GM19372 (cell line): ENCODE measurements at regions not wholly inside any gene's neighbourhood (a gene's known extent, or its start where the extent isn't known, plus 50 kb on each side); places are given as distances from the start of the nearest gene placed in this dataset.

ENCODE experiments used
- ATAC-seq: cut with Tn5 transposase; IDR thresholded peaks from one replicate; pipeline ENCODE4 v1.9.1; 2021; ENCODE audit warnings: mild to moderate bottlenecking, low read depth, moderate library complexity; ENCODE audit not compliant: unreplicated experiment

DNA sequence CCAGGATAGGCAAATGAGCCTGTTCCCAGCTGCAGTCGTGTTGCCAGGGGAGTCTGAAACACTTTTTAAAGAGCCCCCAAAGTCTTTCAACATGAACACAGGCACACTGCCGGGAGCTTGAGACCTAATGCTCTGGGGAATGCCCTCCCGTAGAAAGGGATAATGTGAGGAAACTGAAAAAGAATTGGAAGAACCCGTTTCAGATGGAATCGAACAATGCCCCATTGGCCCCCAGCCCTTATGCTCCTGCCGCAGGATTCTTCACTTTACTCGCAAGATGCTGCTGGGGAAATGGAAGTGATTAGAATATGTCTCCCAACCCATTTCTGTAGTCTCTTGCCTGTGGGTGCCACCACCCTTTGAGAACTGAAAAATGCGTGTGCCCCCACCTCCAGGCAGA is 136.3 kb upstream of the GATA6 start:
- no peak for ATAC-seq

DNA sequence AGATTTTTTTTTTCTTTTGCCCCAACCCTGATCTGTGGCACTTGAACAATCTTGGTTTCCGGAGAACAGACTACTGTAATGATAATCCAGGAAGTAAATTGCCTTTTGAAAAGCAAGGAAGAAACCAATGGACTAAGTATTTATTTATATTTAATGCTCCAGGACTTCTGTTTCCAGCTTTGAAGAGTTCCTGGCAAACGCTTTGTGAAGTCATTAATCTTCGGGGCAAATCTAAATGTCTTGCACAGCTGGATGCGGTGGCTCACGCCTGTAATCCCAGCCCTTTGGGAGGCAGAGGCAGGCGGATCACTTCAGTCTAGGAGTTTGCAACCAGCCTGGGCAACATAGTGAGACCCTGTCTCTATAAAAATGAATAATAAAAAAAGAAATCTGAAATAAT is 135.1 kb upstream of the GATA6 start:
- no peak for ATAC-seq

DNA sequence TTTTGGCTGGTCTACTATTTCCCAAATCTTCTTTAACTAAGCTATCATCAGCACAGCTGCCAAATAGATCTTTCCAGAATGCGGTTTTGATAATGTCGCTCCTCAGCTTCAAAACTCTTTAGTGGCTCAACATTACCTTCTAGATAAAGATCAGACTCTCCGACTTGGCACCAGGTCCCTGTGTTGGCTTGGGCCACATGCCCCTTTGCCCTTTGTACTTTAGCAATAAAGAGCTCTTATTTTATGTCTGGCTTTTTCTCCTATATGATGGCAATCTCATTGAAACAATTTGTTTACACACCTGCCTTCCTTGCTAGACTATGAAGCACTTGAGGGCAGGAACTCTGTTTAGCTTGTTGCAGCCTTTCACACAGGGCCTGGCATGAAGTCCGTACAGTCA is 128.9 kb upstream of the GATA6 start:
- no peak for ATAC-seq

DNA sequence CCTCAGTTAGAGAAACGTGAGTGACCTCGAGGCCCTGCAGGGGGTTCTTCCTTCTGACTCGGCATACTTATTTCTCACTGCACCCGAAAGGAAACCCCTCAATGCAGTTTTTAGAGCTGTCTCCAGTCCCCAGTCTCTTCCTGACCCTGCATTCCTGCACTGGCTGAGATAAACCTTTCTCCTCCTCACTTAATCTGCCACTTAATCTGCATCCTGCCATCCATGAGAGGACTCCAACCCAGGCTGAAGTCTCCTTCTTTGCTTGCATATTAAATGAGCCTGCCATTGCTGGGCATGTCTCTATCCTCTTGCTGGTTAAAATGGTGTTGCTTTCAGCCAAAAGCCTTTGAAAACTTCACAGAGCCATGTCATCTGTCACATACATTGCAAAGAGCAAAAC is 125.6 kb upstream of the GATA6 start:
- ATAC-seq: no peak

DNA sequence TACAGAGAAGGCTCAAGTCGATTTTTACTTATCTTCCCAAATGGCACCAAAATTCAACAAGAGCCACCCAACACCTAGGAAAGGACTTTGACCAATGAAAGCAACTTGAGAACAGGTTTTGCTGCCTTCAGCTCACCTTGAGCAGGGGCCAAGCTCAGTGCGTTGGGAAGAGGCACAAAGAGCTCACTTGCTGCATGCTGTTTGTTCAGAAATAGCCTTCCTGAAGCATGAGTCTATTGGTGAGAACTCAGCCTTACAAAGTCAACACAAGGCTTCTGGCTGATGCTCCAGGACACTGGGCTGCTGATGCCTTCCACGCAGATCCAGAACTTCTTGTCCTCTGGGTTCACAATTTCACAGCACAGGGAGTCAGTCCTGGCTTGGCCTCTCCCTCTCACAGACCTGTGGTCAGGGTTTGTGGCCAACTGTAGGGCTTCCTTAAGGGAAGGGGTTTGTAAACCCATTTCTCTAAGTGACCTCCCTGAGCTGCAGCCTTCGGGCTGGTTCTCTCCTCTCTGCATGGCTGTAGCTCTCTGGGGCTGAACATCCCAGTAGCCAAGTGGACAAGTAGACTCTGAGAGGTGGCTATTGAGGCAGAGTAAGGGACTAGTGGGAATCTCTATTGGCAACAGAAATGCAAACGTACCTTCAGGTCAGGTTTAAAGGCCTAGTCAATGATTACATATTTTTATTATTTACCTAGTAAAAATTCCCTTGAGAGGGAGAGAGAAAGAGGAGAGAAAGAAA is 124.7 kb upstream of the GATA6 start:
- no peak for ATAC-seq

DNA sequence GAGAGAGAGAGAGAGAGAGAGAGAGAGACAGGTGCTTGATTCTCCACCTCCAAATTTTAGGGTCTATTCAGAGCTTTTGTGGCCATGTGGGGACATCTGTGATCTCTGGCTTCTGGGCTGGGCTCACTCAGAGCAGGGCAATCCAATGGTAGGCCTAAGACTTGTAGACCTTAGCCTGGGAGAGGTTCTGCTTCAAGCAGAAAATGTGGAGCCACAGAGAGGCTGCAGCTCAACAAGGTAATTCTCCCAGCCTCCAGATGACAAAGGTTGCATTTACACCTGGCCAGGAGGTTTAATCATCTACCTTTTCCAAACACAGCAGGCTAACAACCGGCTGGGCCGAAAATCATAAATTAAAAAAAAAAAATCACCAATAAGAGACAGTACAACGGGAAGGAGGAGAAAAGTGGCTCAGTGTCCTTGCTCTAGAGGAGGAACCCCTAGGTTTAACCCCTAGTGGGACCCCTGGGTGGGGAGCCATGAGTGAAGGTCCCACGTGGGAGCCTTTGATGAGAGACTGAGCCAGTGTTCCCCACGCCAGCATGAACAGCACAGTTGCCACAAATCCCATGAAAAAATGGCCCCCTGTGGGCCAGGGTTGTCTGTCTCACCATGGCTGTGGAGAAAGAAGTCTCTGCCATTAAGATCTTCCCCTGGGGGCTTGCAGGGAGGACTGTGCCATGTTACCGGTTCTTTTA is 124.0 kb upstream of the GATA6 start:
- no peak for ATAC-seq

DNA sequence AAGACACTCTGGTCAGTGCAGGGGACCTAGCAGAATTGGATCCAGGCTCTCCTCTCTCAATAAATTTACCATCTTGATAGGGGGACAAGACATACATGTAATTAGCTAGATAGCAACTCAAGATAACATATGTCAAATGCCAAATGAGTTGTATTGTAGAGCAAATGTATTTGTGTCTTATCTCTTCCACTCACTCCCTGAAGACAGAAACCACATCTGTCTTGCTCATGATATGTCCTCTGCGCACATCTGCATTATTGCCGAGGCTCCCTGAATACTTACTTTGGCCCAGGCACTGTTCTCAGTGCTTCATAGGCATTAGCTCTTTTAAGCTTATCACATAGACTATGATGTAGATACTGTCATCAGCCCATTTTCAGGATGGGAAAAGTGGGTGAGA is 122.9 kb upstream of the GATA6 start:
- ATAC-seq: no peak

DNA sequence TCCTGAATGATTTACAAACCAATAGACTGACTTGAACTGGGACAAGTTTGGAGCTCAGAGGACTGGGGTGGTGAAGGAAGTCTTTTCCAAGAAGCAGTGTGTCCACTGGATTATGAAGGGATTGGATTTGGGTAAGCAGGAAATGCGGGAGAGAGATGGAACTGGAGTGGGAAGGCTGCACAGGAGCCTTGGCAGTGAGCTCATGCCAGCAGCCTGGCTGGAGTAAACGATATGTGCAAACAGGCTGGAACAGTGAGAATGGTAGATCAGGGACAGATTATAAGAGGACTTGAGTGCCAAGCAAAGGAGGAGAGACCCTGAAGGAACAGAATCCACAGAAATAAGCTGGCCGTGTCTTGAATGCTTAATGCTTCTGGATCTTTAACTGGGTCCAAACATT is 121.9 kb upstream of the GATA6 start:
- ATAC-seq: no peak

DNA sequence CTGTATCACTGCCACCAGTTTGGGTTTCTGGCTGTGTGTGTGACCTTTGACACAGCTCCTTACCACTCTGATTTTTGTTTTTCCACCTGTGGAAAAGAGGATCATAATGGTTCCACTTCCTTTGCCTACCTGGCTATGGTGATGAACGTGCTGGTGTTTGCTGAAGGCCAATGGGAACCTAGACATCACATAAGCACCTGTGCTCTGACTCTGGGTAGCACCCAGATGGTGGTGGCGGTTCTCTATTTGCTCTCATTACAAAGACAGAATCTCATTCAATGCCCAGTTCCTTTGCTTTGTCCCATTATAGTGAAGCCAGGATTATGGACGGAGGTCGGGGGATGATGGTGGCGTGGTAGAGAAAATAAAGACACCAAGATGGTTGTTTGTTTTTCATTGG is 121.2 kb upstream of the GATA6 start:
- no peak for ATAC-seq

DNA sequence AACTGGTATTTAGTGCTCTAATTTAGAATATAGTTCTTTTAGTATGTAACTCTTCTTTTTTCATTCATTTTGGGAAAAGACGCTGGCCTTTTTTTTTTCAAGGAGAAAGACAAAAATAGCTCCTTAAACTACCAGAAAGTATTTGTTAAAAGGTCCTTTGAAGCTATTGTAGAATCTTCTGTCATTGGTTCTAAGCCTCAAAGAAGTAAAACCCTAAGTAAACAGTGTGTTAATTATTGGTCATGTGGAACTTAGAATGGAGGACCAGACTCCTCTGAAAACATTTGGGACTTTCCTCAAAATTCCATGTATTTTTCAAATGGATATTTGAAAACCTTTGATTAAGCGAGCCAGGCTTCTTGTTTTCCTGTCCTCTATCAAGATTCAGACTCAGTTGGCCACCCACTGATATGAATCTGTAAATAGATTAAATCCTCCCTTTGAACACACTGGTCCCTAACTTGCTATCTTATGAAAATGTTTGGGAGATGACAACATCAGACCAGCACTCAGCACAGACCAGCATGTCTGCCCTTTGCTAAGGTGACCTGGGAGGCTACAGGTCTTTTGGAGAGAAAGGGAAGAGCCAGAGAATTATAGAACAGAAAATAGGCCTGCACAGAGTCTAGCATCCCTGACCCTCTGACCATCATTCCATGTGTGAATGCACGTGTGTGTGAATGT is 120.3 kb upstream of the GATA6 start:
- no peak for ATAC-seq

DNA sequence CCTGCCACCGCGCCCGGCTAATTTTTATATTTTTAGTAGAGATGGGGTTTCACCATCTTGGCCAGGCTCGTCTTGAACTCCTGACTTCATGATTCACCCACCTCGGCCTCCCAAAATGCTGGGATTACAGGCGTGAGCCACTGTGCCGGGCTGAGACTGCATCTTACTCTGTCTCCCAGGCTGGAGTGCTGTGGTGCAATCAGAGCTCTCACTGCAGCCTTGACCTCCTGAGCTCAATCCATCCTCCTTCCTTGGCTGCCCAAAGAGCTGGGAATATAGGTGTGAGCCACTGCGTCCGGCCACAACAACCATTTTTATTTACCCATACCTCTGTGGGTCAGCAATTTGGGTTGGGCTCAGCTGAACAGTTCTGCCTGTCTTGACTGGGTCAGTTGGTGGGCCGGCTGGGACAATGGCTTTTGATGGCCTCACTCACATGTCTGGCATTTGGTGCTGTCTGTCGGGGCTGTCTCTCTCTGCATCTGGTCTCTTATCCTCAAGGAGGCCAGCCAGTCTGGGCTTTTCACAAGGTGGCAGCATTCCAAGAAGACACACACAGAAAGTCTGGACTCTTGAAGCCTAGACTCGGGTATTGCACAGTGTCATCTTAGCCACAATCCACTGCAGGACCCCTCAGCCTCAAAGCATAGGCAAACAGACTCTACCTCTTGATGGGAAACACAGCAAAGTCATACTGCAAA is 116.8 kb upstream of the GATA6 start:
- no peak for ATAC-seq

DNA sequence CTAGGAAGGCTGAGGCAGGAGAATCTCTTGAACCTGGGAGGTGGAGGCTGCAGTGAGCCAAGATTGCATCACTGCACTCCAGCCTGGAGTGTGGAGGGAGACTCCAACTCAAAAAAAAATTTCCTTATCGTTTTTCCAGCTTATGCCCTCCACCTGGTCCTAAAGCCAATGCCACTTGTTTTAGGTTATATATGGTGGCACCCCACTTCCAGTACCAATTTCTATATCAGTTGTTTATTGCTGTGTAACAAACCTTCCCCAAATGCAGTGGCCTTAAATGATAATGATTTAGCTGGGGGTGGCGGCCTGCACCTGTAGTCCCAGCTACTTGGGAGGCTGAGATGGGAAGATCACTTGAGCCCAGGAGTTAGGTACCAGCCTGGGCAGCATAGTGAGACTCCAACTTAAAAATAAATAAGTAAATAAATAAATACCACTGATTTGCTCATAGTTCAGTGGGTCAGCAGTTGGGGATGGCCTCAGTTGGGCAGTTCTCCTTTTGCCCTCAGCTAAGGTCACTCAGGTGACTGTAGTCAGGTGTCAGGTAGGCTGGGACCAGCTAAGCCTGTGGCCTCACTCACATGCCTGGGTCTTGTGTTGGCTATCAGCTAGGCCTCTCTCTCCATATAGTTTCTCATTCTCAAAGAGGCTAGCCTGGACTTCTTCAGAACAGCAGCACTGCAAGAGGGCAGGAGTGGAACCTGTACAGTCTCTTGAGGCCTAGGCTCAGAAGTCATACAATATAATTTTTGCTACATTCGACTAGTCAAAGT is 113.7 kb upstream of the GATA6 start:
- ATAC-seq: no peak

DNA sequence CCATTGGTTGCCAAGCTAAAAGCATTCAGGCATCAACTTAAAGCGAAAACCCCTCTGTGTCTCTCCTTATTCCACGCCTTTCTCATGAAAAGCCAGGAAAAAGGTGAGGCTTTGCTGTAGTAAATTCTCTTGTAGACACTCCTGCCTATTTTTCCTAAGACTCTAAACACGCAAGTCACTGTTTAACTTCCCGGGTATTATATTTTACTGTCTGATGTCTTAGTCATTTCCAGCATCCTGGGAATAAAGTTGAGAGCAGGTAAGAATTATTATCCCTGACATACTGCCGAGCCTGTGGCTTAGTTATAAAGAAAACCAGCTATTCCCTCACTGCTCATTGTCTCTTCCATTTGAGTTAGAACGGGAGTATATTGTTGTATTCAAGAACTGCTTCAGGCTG is 112.4 kb upstream of the GATA6 start:
- no peak for ATAC-seq

DNA sequence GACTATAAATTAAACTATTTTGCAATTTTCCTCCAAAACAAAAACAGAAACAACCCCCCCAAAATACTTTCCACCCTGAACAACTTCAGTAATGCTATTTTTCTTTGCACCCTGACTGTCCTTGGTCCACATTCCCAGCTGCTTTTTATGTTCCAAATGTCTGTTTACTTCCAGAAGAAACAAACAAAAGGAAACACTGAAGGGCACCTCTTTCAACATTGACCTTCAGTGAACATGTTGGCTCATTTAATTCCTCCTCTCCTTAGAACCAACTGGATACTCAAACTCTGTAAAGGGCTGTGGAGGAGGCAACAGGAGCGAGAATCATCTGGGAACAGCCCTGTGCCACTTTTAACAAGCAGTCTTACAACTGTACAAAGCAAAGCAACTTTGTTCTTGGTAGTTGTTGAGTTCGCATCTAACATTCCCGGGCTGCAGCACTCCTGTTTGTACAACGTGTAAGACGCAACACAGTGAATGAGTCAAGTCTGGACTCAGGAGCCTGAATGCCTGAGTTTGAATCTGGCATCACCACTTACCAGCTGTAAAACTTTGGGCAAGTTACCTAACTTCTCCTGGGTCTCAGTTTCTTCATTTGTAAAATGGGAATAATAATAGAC is 111.4 kb upstream of the GATA6 start:
- no peak for ATAC-seq

DNA sequence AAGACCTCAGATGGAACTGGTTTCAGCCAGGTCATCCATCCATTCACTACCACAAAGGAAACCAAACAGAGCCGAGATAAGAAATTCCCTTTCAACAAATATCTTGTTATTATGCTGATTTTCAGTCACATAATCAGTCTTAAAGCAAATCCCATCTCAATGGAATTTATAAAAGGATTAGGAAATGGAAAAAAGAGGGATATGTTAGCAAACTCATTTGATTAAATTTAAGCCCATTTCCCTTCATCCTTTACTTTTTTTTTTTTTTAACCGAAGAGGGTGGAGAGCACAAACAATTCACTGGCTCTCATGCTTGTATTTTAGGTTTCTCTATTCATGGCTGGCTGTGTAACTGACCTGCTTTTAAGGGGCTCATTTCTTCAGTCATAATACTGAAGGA is 109.0 kb upstream of the GATA6 start:
- no peak for ATAC-seq

DNA sequence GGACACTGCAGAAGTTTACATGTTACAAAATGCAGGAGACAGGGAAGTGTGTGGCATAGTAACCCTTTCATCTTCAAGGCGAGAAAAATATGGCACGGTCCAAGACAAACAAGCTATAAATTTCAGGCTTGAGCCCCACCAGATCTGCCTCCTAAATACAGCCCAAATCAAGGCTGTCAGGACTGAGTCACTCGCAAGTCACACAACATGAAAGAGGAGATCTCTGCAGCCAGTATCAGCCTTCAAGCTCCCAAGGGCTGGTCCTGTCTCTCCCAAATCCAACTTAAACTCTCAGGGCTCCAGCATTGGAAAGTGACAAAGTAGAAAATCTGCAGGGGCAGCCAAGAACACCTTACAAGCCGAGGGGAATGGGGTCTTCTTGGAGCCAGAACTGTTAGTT is 106.3 kb upstream of the GATA6 start:
- ATAC-seq: no peak

DNA sequence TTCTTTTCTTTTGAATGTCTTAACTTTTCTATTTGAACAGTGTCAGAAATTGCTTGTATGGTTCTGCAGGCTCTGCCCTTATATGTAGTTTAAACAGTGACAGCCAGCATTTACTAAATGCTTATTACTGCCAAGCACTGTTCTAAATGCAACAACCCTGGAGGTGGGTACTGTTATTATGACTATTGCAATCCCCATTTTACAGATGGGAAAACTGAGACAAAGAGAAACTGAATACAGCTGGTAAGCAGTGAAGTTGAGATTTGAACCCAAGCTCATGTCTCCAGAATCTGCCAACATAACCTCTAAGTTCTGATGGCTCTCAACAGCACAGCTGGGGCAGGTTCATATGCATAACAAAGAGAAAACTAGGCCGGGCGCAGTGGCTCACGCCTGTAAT is 105.7 kb upstream of the GATA6 start:
- ATAC-seq: no peak

DNA sequence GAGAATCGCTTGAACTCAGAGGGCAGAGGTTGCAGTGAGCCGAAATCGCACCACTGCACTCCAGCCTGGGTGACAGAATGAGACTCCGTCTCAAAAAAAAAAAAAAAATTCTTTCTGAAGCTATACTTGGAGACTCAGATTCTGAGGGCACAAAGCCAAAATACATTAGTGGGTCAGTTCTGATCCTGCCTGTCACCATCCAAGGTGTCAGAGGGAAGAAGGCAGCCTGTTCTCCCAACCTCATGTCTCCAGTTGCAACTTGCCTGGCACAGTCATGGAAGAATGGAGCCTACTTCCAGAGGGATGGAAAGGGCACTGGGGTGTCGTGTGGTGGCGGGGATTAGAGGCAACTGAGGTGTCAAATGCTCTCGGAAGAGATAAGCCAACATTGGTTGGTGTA is 104.8 kb upstream of the GATA6 start:
- ATAC-seq: no peak

DNA sequence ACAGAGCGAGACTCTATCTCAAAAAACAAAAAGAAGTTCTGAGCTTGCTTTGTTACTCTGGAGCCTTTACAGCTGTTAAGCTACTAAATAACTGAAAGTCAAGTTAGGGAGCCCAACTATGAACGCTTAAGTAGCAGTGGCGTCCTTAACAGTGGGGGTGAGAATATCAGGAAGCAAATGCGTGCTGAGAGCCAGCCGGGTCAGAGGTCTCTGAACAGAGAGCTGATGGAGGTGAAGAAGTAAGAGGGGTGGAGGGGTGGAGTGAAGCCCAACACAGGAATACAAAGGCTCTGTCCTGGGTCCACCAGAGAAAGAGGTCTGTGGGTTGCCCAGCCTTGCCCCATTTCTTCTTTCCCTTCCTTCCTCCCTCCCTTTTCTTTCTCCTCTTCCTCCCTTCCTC is 104.1 kb upstream of the GATA6 start:
- ATAC-seq: no peak

DNA sequence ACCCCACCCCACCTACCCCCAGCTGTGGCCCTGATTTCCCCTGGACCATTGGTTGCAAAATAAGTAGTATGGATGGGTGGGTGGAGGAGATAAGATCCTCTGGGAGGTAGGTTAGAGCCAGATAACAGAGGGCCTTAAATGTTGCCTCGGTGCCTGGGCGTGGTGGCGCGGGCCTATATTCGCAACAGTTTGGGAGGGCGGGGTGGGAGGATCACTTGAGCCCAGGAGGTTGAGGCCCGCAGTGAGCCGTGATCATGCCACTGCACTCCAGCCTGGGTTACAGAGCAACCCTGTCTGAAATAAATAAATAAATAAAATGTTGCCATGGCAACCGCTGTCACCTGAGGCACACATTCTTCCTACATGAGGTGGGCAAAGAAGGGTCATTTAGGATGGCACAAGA is 103.3 kb upstream of the GATA6 start:
- ATAC-seq: no peak
